Spleen (tissue), 11 donors: ENCODE measurements at regions not wholly inside any gene's neighbourhood (a gene's known extent, or its start where the extent isn't known, plus 50 kb on each side); places are given as distances from the start of the nearest gene placed in this dataset.

Experiments
- DNase-seq: peaks from one replicate; pipeline ENCODE4 v3.0.0-alpha.2; 2020
- H3K27ac ChIP-seq, 8 donors: fragments of 200-600 bp; sonication (generic) in 7 of 8; 1 replicate in 4 of 8; 2 replicates in 4 of 8; pipeline versions ENCODE4 v1.5.0 to v1.8.0; 2016 to 2021; ENCODE audit warnings: inconsistent platforms in 4 of 8, mild to moderate bottlenecking in 4 of 8, moderate library complexity in 1 of 8
- H3K27me3 ChIP-seq, 7 donors: fragments of 200-600 bp; sonication (generic) in 6 of 7; replicated peaks in 1 of 7; 1 replicate in 4 of 7; 2 replicates in 3 of 7; pipeline versions ENCODE4 v1.5.0 to v1.8.0; 2016 to 2021; ENCODE audit warnings: inconsistent platforms in 3 of 7, mild to moderate bottlenecking in 1 of 7
- H3K36me3 ChIP-seq, 6 donors: fragments of 200-600 bp; sonication (generic) in 5 of 6; 1 replicate in 4 of 6; 2 replicates in 2 of 6; pipeline versions ENCODE4 v1.5.0 to v1.8.0; 2016 to 2021; ENCODE audit warnings: inconsistent platforms in 2 of 6
- H3K4me1 ChIP-seq, 6 donors: fragments of 200-600 bp; sonication (generic) in 5 of 6; 1 replicate in 3 of 6; 2 replicates in 3 of 6; pipeline versions ENCODE4 v1.5.0 to v1.8.0; 2016 to 2021; ENCODE audit warnings: inconsistent platforms in 3 of 6
- H3K4me3 ChIP-seq, 8 donors: fragments of 200-600 bp; sonication (generic) in 7 of 8; 1 replicate in 4 of 8; 2 replicates in 4 of 8; pipeline versions ENCODE4 v1.5.0 to v1.8.0; 2016 to 2021; ENCODE audit warnings: inconsistent platforms in 4 of 8, mild to moderate bottlenecking in 4 of 8, moderate library complexity in 2 of 8
- H3K9me3 ChIP-seq, 8 donors: fragments of 200-600 bp; sonication (generic) in 7 of 8; 1 replicate in 4 of 8; 2 replicates in 4 of 8; pipeline versions ENCODE4 v1.5.0 to v1.8.0; 2016 to 2021; ENCODE audit warnings: inconsistent platforms in 4 of 8
- CTCF ChIP-seq, 11 experiments: fragments of 200-600 bp in 7 of 11; fragments of 450-650 bp in 4 of 11; sonication (generic) in 4 of 11; IDR thresholded peaks in 8 of 11; conservative IDR thresholded peaks in 3 of 11; 1 replicate in 7 of 11; 2 replicates in 4 of 11; pipeline versions ENCODE4 v1.4.0 to v1.8.0; 2016 to 2021; ENCODE audit warnings: antibody characterized with exemption in 11 of 11, inconsistent platforms in 4 of 11, mild to moderate bottlenecking in 1 of 11
- POLR2A ChIP-seq, 3 donors: fragments of 450-650 bp; IDR thresholded peaks; one replicate each; pipeline ENCODE4 v1.5.1; 2017; ENCODE audit warnings: antibody characterized with exemption in 3 of 3, mild to moderate bottlenecking in 1 of 3
- POLR2AphosphoS5 ChIP-seq, 3 donors: sonication (generic); formaldehyde crosslinking; IDR thresholded peaks; one replicate each; pipeline ENCODE4 v1.5.1; 2017; ENCODE audit warnings: antibody characterized with exemption in 3 of 3
- WGBS, 5 donors: extraction: QIAGEN DNeasy Blood & Tissue Kit in 3 of 5; methylation state at CpG; one replicate each; pipeline versions ENCODE4 v1.1.5 to v1.1.7; 2013 to 2018; 5-methylcytosine and 5-hydroxymethylcytosine counted together
- intact Hi-C: fragments of 100-400 bp; cut with DNase I; formaldehyde crosslinking; loops from one replicate; pipeline ENCODE4 v1.15.0; 2023; ENCODE audit warnings: low total_unique reads
- donor health status: healthy with polysubstance abuse.
- donor health status: DM: no; HTN: no; CAD: no; lungs with moderate emphysema.
- donor health status: DM: no; HTN: no; CAD: no.
- donor health status: Bipolar disorder and iron deficiency.
- donor health status: healthy.
- donor health status: DM: no; HTN: no; CAD: no.
- donor health status: DM: yes; HTN: yes; CAD: no.

GRCh38 chr16:65422934-65423333, 301.1 kb upstream of the CDH11 start:
- no peak overlapping the region for H3K27ac ChIP-seq
- H3K4me3 ChIP-seq = no peak overlapping the region
- peaks cover 0 to 23% (median 4%) of the 10 kb centered on the region in 8 donors for H3K9me3 ChIP-seq
- TF ChIP-seq POLR2A (IDR thresholded peaks at IDR 0.05) (no peak), CTCF (IDR thresholded peaks at IDR 0.05 in 8 of 11, conservative IDR thresholded peaks at IDR 0.05 in 3 of 11) (no peak), POLR2AphosphoS5 (IDR thresholded peaks at IDR 0.05) (no peak)
- no peaks in the 10 kb centered on the region for H3K27me3 ChIP-seq
- 83 to 90% (median 87%) methylated on average over 4 of the region's 4 CpGs for WGBS, 5 donors
- intact Hi-C loops = no loop called here
- H3K4me1 ChIP-seq = no peaks in the 10 kb centered on the region
- no peaks in the 10 kb centered on the region for H3K36me3 ChIP-seq
- no peak for DNase-seq

- Histone ChIP-seq H3K36me3 (no peaks in the 10 kb centered on the region), H3K4me1 (no peaks in the 10 kb centered on the region), H3K27ac (no peak overlapping the region), H3K4me3 (no peak overlapping the region), H3K9me3 (peaks cover 0 to 23% (median 4%) of the 10 kb centered on the region in 8 donors), H3K27me3 (no peaks in the 10 kb centered on the region)
- 85 to 100% (median 90%) methylated on average over 2 of the region's 2 CpGs for WGBS, 5 donors
- intact Hi-C loops = no loop called here
- DNase-seq = no peak
- TF ChIP-seq POLR2AphosphoS5 (IDR thresholded peaks at IDR 0.05) (no peak), POLR2A (IDR thresholded peaks at IDR 0.05) (no peak), CTCF (IDR thresholded peaks at IDR 0.05 in 8 of 11, conservative IDR thresholded peaks at IDR 0.05 in 3 of 11) (no peak)
Measured at GRCh38 chr16:65421596-65421995, 299.7 kb upstream of the CDH11 start.

- H3K4me1 ChIP-seq = no peaks in the 10 kb centered on the region
- H3K4me3 ChIP-seq = no peak overlapping the region
- H3K9me3 ChIP-seq = peaks cover 0 to 23% (median 4%) of the 10 kb centered on the region in 8 donors
- 76 to 87% (median 82%) methylated on average over 6 of the region's 6 CpGs for WGBS, 5 donors
- no peak for DNase-seq
- no peak for TF ChIP-seq POLR2AphosphoS5 (IDR thresholded peaks at IDR 0.05)
- no peaks in the 10 kb centered on the region for H3K36me3 ChIP-seq
- H3K27me3 ChIP-seq = no peaks in the 10 kb centered on the region
- no peak overlapping the region for H3K27ac ChIP-seq
- intact Hi-C loops = no loop called here
Measured at GRCh38 chr16:65418435-65418834, 296.6 kb upstream of the CDH11 start.

GRCh38 chr16:65415460-65415859, 293.6 kb upstream of the CDH11 start:
- Histone ChIP-seq H3K4me3 (no peak overlapping the region), H3K4me1 (no peaks in the 10 kb centered on the region), H3K27me3 (no peaks in the 10 kb centered on the region), H3K36me3 (no peaks in the 10 kb centered on the region), H3K9me3 (peaks cover 0 to 19% (median 4%) of the 10 kb centered on the region in 8 donors), H3K27ac (no peak overlapping the region)
- no peak for DNase-seq
- no peak for TF ChIP-seq POLR2A (IDR thresholded peaks at IDR 0.05)
- no peak for TF ChIP-seq POLR2AphosphoS5 (IDR thresholded peaks at IDR 0.05)
- TF ChIP-seq CTCF (IDR thresholded peaks at IDR 0.05 in 8 of 11, conservative IDR thresholded peaks at IDR 0.05 in 3 of 11) = no peak
- WGBS, 5 donors = 81 to 94% (median 92%) methylated on average over 3 of the region's 3 CpGs
- intact Hi-C loops = no loop called here
